Kasumi-1 (cell line): ENCODE measurements at regions not wholly inside any gene's neighbourhood (a gene's known extent, or its start where the extent isn't known, plus 50 kb on each side); places are given as distances from the start of the nearest gene placed in this dataset.

Experiments used
- DNase-seq, 2 experiments: peaks; one replicate each; lab custom pipeline; 2025; lab: John Stamatoyannopoulos, UW

GRCh38 chr3:113096188-113096892 is 105.6 kb downstream of the GTPBP8 start:
- no peak for DNase-seq

DNA sequence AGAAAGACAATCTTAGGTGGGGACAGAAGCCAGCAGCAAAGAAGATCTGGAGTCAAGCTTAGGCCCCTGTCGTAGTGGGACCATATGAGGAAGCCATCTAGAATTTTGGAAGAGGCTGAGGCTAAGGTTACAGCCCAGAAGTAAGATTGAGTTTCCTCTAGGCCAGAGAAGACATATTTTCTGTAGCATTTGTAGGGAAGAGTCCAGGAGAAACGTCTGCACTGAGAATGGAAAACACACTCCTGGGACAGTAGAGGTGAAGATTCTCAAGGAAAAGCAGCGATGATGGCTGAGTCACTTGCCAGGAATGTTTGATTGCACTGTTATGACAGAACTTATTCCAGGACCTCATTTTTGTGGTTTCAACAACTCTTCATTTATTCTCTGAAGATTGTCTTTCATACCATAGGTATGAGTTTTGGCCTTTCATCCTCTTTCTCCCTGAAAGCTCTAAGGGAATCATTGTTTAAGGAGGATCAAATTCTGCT is 107.2 kb downstream of the GTPBP8 start:
- DNase-seq, result no peak

GRCh38 chr3:113100063-113100462 is 109.3 kb downstream of the GTPBP8 start:
- DNase-seq, result no peak

DNA sequence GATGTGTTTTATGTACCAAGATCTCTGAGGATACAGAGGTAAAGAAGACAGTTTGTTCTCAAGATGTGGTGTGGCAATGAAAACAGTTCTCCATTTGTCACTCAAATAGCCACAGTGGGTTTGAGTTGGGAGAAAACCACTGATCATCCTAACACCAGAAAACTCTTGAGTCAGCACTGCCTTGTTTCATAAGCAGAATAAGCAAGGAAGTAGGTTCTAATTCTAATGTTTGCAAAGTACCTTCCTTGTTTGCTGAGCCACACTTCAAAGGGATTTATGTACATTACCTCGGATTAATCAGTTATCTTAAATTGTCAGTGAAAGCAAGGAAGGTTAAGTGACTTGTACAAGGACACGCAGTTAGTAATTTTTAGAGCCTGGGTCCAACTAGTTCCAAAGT is 107.8 kb upstream of the BOC start:
- DNase-seq, result no peak

- DNase-seq, result no peak
Observed at GRCh38 chr3:113104357-113105092, 106.8 kb upstream of the BOC start.

DNA sequence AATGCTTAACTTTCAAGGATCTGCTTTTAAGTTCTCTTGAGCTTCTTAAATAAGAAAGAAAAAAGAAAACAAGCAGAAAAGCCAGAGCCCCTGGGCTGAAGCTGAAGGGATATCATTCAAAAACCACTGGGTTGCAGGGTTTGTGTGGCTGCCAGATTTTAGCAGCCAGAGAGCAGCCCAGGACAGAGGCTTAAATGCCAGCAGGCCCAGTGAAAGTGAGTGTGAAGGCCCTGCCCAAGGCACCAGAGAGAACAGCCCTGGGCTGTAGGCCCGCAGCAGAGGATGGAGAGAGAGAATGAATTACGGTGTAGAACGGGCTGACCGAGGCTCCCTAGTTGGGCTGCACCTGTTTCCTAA is 106.3 kb upstream of the BOC start:
- no peak for DNase-seq

DNA sequence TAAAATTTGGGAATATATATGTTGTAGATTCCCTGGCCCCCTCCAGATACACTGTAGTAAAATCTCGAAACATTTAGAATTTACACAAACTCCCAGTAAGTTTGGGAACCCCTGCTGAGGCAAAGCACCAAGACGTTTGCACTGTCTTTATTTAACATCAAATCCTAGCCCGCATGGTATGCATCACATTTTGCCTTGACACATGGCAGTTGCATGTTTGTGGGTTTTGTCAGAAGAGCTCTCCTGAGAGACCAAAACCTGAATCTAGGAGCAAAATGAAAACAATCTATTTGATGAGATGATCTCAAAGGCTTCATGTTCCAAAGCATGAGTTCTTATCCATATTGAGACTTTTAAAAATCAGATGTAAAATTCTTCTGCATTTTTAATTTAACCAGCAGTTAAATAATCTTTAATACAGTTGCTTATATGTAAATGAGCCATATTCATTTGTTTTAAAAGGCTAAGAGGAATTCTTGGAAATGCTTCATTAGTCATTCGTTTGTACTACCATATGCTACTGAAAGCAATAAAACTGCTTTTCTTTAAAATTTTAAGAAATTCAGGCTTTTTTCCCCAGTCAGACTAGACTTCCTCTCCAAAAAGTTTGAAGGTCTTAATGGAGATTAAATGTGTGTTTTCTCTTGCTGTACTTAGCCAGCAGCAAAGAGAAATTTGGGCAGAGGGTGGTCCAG is 105.2 kb upstream of the BOC start:
- no peak for DNase-seq

- no peak for DNase-seq
Observed at GRCh38 chr3:113110267-113110666, 101.1 kb upstream of the BOC start.

- DNase-seq, result no peak
Observed at GRCh38 chr3:113111011-113111707, 100.2 kb upstream of the BOC start.

DNA sequence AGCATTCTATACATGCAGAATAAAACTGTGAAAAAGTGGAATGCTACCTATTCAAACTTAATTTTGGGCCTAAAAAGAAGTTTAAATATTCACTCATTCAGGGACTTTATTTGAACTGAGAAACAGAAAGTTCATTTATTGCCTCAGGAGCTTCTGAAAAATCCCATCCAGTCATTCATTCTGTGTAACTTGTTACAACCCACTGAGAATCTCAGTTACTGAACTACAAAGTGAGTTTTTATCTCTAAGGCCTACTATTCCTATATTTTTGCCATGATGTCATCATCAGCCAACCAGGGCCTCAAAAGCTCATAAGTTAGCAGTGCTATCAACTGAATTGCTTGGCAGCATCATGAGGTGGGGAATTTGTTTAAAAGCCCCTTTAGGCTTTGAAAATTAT is 98.0 kb upstream of the BOC start:
- no peak for DNase-seq

- DNase-seq, result no peak
Observed at GRCh38 chr3:113117511-113118234, 93.7 kb upstream of the BOC start.

GRCh38 chr3:113118336-113118735 is 93.0 kb upstream of the BOC start:
- no peak for DNase-seq

DNA sequence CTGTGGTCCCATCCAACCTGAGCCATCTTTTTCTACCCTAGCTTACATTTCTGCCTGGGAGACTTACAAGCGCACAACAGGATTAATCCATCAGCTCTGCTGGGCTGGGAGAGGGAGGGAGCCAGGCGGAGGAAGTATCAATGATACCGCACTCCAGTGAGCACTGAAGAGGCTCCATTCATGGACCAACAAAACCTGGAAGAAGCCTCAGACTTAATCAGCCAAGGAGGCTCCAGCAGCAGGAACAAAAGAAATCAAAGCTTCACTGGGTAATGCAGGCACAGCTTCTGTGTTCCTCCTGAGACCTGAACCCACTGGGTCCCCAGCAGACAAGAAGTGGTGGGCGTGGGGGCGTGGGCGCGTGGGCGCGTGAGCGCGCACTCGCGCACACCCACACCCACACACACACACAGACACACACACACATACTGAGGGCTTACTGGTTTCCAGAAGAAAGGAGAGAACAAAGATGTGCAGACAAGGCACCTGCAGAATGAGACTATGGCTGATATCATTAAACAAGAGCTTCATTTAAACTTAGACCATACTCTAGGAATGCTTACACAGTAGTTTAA is 87.0 kb upstream of the BOC start:
- DNase-seq, result no peak

DNA sequence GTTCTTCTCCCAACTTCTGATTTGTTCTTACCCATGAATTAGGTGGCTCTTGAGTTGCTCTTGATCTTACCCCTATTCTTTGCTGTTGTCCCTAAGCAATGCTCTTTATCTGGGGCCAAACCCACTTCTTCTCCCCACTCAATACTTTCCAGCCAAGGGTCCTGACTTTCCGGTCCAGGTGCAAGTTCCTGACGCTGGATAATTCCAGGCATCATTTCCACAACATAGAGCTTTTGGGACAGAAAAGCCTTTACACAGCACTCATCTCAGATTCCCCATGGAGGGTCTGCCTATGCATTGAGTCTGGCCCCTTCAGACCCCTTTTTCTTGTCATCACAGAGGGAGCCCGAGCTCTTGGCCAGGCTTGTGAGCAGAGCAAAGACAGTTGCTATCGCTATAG is 85.4 kb upstream of the BOC start:
- DNase-seq, result no peak

- no peak for DNase-seq
Observed at GRCh38 chr3:113128386-113129015, 82.9 kb upstream of the BOC start.

DNA sequence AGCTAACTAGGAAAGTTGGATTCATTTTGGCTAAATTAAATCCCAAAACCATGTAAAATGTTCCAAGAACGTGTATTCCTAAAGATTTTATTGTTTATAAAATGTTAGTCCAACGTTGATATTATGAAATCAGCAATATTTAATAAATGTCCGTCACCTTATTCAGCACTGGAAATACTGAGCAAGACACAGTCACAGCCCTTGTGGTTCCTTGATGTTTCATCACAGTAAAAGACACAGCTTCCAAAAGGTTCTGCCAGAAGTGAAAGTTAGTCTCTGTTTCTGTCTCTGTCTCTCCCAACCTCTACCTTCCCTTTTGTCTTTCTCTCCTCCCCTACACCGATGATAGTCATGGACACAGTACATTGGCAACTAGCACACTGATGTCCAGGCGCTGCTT is 82.2 kb upstream of the BOC start:
- DNase-seq, result no peak

DNA sequence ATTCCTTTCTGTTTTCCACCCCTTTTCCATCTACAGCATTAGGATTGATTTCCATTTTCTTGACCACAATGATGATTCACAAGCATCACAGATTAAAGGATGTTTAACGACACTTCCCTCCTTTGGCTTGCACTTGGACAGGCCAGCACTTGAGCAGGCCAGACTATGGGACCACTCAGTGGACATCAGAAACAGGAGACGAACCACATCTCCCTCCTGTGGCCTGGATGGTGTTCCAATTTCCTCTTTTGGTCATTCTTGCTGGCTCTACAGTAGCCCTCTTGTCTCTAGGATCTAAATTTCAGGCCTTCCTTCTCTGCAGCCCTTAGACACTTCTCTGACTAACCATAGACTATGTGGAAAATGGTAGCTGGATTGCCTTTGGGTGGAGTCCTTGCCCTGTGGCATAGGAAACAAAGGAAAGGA is 78.8 kb upstream of the BOC start:
- no peak for DNase-seq

DNA sequence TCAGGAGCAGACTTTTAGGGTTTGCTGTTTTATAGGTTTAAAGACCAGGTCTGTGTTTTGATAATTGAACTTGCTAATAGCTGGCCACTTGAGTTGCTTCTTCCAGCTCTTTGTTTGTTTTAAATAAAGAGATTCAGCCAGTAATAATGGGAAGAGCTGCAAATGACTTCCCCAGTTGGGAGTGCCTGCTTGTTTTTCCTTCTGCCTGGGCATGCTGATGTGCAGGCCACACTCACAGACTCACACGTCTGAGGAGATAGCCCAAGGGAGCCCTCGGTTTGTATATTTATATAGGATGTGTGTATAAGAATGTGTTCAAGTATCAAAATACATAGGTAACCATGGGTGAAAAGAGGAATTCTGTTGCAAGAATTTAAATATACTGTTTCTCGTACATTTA is 78.2 kb upstream of the BOC start:
- DNase-seq, result no peak

- peak; percentile 33 to 35 for DNase-seq
Observed at GRCh38 chr3:113136071-113136470, 75.3 kb upstream of the BOC start.

DNA sequence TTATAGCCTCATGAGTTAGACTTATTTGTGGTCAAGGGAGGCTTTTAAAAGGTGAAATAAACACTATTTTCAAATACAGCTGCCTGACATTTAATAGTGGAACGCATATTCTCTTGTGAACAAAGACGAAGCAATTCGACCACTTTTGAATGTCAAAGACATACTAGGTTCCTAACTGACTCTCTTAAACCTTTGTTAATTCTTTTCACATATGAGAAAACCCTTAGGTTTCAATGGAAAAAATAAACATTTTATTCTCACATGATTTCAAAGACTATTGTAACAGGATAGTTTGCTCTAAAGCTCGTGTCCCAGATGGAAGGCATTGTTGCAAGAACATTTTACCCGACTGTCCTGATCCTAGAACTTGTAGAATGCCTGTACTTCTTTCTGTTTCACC is 74.8 kb upstream of the BOC start:
- DNase-seq, result no peak
